IMR-90 (cell line): ENCODE measurements at regions not wholly inside any gene's neighbourhood (a gene's known extent, or its start where the extent isn't known, plus 50 kb on each side); places are given as distances from the start of the nearest gene placed in this dataset.

Experiments
- ATAC-seq: fragments of 200-7000 bp; cut with Tn5 transposase; 2 replicates; pipeline ENCODE4 v1.9.1; 2020; ENCODE audit warnings: low read depth, mild to moderate bottlenecking, moderate library complexity
- BruUV-seq: library from RNA; stranded (reverse); fragments of 400-500 nt; replicated peaks from 2 replicates; lab custom pipeline; 2021; lab: Mats Ljungman, UMichigan
- CTCF ChIA-PET: fragments of 300-600 bp; formaldehyde crosslinking; extraction: SDS; loops from one replicate; lab custom pipeline; 2021; ENCODE audit warnings: antibody characterized with exemption; lab: Yijun Ruan, JAX
- POLR2A ChIA-PET: fragments of 300-600 bp; sonication (Branson Sonifier 250); formaldehyde crosslinking; loops from one replicate; lab custom pipeline; 2022; ENCODE audit warnings: antibody characterized with exemption; ENCODE audit not compliant: unreplicated experiment; lab: Charles Lee
- DNase-seq: peaks from one replicate; pipeline ENCODE4 v3.0.0; 2013
- H2AFZ ChIP-seq: replicated peaks from 2 replicates; pipeline ENCODE3; 2013; ENCODE audit warnings: low read length, mild to moderate bottlenecking; ENCODE audit not compliant: poor library complexity
- H2AK5ac ChIP-seq: 2 replicates; pipeline ENCODE4 v1.6.1; 2013; ENCODE audit warnings: low read depth, low read length, inconsistent platforms
- H2AK9ac ChIP-seq: replicated peaks from 2 replicates; pipeline ENCODE3; 2013; ENCODE audit warnings: mild to moderate bottlenecking, low read depth, low read length, moderate library complexity; ENCODE audit not compliant: poor library complexity
- H2BK120ac ChIP-seq: 2 replicates; pipeline ENCODE4 v1.6.1; 2013; ENCODE audit warnings: low read depth, low read length, inconsistent platforms
- H2BK15ac ChIP-seq: 3 replicates; pipeline ENCODE4 v1.6.1; 2013; ENCODE audit warnings: low read depth, low read length, inconsistent platforms
- H2BK20ac ChIP-seq: 2 replicates; pipeline ENCODE4 v1.6.1; 2013; ENCODE audit warnings: low read depth, mild to moderate bottlenecking, inconsistent platforms, low read length, moderate library complexity
- H2BK5ac ChIP-seq: 2 replicates; pipeline ENCODE4 v1.6.1; 2013; ENCODE audit warnings: mild to moderate bottlenecking, low read depth, low read length, inconsistent platforms; ENCODE audit not compliant: poor library complexity, severe bottlenecking
- H3K14ac ChIP-seq: replicated peaks from 2 replicates; pipeline ENCODE4 v1.6.1; 2013; ENCODE audit warnings: low read depth, low read length, inconsistent platforms
- H3K18ac ChIP-seq: 2 replicates; pipeline ENCODE4 v1.6.1; 2013; ENCODE audit warnings: low read depth, low read length, control low read depth
- H3K23ac ChIP-seq: 2 replicates; pipeline ENCODE4 v1.6.1; 2013; ENCODE audit warnings: low read depth, low read length, inconsistent platforms
- H3K27ac ChIP-seq: 2 replicates; pipeline ENCODE4 v1.5.1; 2013; ENCODE audit warnings: mild to moderate bottlenecking, control low read depth, low read length; ENCODE audit not compliant: insufficient read depth
- H3K27me3 ChIP-seq: 2 replicates; pipeline ENCODE4 v1.6.1; 2013; ENCODE audit warnings: low read length; ENCODE audit not compliant: control insufficient read depth, insufficient read depth
- H3K36me3 ChIP-seq: 2 replicates; pipeline ENCODE4 v1.6.1; 2013; ENCODE audit warnings: low read length, mixed read lengths; ENCODE audit not compliant: control insufficient read depth, insufficient read depth
- H3K4ac ChIP-seq: 2 replicates; pipeline ENCODE4 v1.6.1; 2013; ENCODE audit warnings: low read depth, low read length, inconsistent platforms
- H3K4me1 ChIP-seq: 2 replicates; pipeline ENCODE4 v1.6.1; 2013; ENCODE audit warnings: low read length, mixed read lengths; ENCODE audit not compliant: control insufficient read depth, insufficient read depth
- H3K4me2 ChIP-seq: 2 replicates; pipeline ENCODE4 v1.6.1; 2013; ENCODE audit warnings: low read depth, mild to moderate bottlenecking, control low read depth, low read length, moderate library complexity
- H3K4me3 ChIP-seq: 2 replicates; pipeline ENCODE4 v1.5.1; 2013; ENCODE audit warnings: low read depth, mild to moderate bottlenecking, control low read depth, low read length, moderate library complexity; ENCODE audit not compliant: insufficient read depth
- H3K56ac ChIP-seq: 2 replicates; pipeline ENCODE4 v1.6.1; 2013; ENCODE audit warnings: low read length, inconsistent platforms; ENCODE audit not compliant: insufficient read depth; ENCODE audit errors: extremely low read depth
- H3K79me1 ChIP-seq, 2 experiments: 2 replicates each; pipeline ENCODE4 v1.6.1; 2013; ENCODE audit warnings: low read length in 2 of 2, inconsistent platforms in 1 of 2, low read depth in 1 of 2
- H3K9ac ChIP-seq: 2 replicates; pipeline ENCODE4 v1.6.1; 2013; ENCODE audit warnings: low read depth, low read length, control low read depth
- H3K9me1 ChIP-seq: 2 replicates; pipeline ENCODE4 v1.6.1; 2013; ENCODE audit warnings: low read length, inconsistent platforms; ENCODE audit not compliant: insufficient read depth
- H3K9me3 ChIP-seq: 2 replicates; pipeline ENCODE4 v1.6.1; 2013; ENCODE audit warnings: low read length; ENCODE audit not compliant: control insufficient read depth, insufficient read depth
- H4K20me1 ChIP-seq: 2 replicates; pipeline ENCODE4 v1.6.1; 2013; ENCODE audit warnings: low read length, inconsistent platforms; ENCODE audit not compliant: insufficient read depth
- H4K5ac ChIP-seq: 2 replicates; pipeline ENCODE4 v1.6.1; 2013; ENCODE audit warnings: mild to moderate bottlenecking, low read depth, low read length, control low read depth
- H4K8ac ChIP-seq, 2 experiments: 2 replicates each; pipeline ENCODE4 v1.6.1; 2013; ENCODE audit warnings: low read depth in 2 of 2, low read length in 2 of 2, control low read depth in 1 of 2, inconsistent platforms in 1 of 2
- H4K91ac ChIP-seq: 2 replicates; pipeline ENCODE4 v1.6.1; 2013; ENCODE audit warnings: low read depth, low read length, inconsistent platforms; ENCODE audit not compliant: insufficient read depth
- CEBPB ChIP-seq: IDR thresholded peaks from 2 replicates; pipeline ENCODE4 v1.6.1; 2012; ENCODE audit warnings: low read depth, low read length, improper control_type of control experiment
- CHD1 ChIP-seq: IDR thresholded peaks from 2 replicates; pipeline ENCODE4 v1.6.1; 2012; ENCODE audit warnings: low read depth, low read length, improper control_type of control experiment
- CTCF ChIP-seq: conservative IDR thresholded peaks from 2 replicates; pipeline ENCODE4 v1.5.1; 2012; ENCODE audit warnings: mild to moderate bottlenecking, low read depth, low read length, improper control_type of control experiment
- ELK1 ChIP-seq: fragments of 150-350 bp; IDR thresholded peaks from 2 replicates; pipeline ENCODE4 v1.6.1; 2016; ENCODE audit warnings: low read depth, mild to moderate bottlenecking, low read length, moderate library complexity, borderline replicate concordance
- FOS ChIP-seq: fragments of 150-350 bp; IDR thresholded peaks from 2 replicates; pipeline ENCODE4 v1.6.1; 2016; ENCODE audit warnings: low read depth, low read length
- MAFK ChIP-seq: IDR thresholded peaks from 2 replicates; pipeline ENCODE4 v1.6.1; 2012; ENCODE audit warnings: low read depth, low read length, improper control_type of control experiment
- MAZ ChIP-seq: IDR thresholded peaks from 2 replicates; pipeline ENCODE4 v1.6.1; 2012; ENCODE audit warnings: low read depth, mild to moderate bottlenecking, low read length, improper control_type of control experiment, moderate library complexity, borderline replicate concordance
- MXI1 ChIP-seq: IDR thresholded peaks from 2 replicates; pipeline ENCODE4 v1.6.1; 2012; ENCODE audit warnings: low read depth, mild to moderate bottlenecking, low read length, moderate library complexity, borderline replicate concordance
- NFE2L2 ChIP-seq: fragments of 150-350 bp; IDR thresholded peaks from 2 replicates; pipeline ENCODE4 v1.6.1; 2016; ENCODE audit warnings: low read depth, mild to moderate bottlenecking, low read length
- POLR2A ChIP-seq: IDR thresholded peaks from 2 replicates; pipeline ENCODE4 v1.6.1; 2012; ENCODE audit warnings: mild to moderate bottlenecking, low read depth, low read length
- RAD21 ChIP-seq: IDR thresholded peaks from 2 replicates; pipeline ENCODE4 v1.6.1; 2012; ENCODE audit warnings: low read length, improper control_type of control experiment
- RCOR1 ChIP-seq: IDR thresholded peaks from 2 replicates; pipeline ENCODE4 v1.6.1; 2012; ENCODE audit warnings: mild to moderate bottlenecking, low read length, improper control_type of control experiment; ENCODE audit not compliant: insufficient replicate concordance
- RFX5 ChIP-seq: IDR thresholded peaks from 2 replicates; pipeline ENCODE4 v1.8.0; 2012; ENCODE audit warnings: low read depth, mild to moderate bottlenecking, low read length, moderate library complexity
- SMC3 ChIP-seq: fragments of 150-350 bp; IDR thresholded peaks from 2 replicates; pipeline ENCODE4 v1.6.1; 2016; ENCODE audit warnings: low read depth, mild to moderate bottlenecking, antibody characterized with exemption, low read length, moderate library complexity
- USF2 ChIP-seq: fragments of 150-350 bp; IDR thresholded peaks from 2 replicates; pipeline ENCODE4 v1.6.1; 2017; ENCODE audit warnings: mild to moderate bottlenecking, antibody characterized with exemption, low read length, low read depth
- WGBS, 2 experiments: methylation state at CpG; one replicate each; pipeline versions ENCODE4 v1.1.5 to v1.1.7; 2013; ENCODE audit warnings: missing lambda C conversion rate in 2 of 2; ENCODE audit not compliant: insufficient read length in 1 of 2; ENCODE audit errors: extremely low coverage in 2 of 2; 5-methylcytosine and 5-hydroxymethylcytosine counted together
- dilution Hi-C: fragments of 300-500 bp; cut with HindIII; formaldehyde crosslinking; loops from one replicate; pipeline ENCODE4 v1.14.3; 2018; ENCODE audit warnings: low sequenced_read_pairs; ENCODE audit not compliant: unreplicated experiment
- in situ Hi-C: fragments of 300-500 bp; cut with MboI; formaldehyde crosslinking; loops from 3 replicates; pipeline ENCODE4 v1.14.3; 2019; ENCODE audit warnings: low sequenced_read_pairs, inconsistent platforms, mixed read lengths
- intact Hi-C: fragments of 100-400 bp; cut with micrococcal nuclease; formaldehyde crosslinking; loops from 2 replicates; pipeline ENCODE4 v1.10.0; 2022

- ATAC-seq, result no peak
- dilution Hi-C loops (no loop called here), in situ Hi-C loops (no loop called here), intact Hi-C loops (no loop called here)
- Histone ChIP-seq H3K14ac (no peak overlapping the region), H2AK9ac (no peak overlapping the region), H4K91ac (no peak overlapping the region), H3K4ac (no peak overlapping the region), H3K4me2 (no peak overlapping the region), H4K5ac (no peak overlapping the region), H3K56ac (no peak overlapping the region), H3K9me1 (no peaks in the 10 kb centered on the region), H2BK5ac (no peak overlapping the region), H2AK5ac (no peak overlapping the region), H3K18ac (no peak overlapping the region), H2BK120ac (no peak overlapping the region), H2BK15ac (no peak overlapping the region), H4K8ac (no peak overlapping the region), H2BK20ac (no peak overlapping the region), H2AFZ (no peak overlapping the region), H3K27ac (no peak overlapping the region), H3K23ac (no peak overlapping the region), H3K79me1 (no peaks in the 10 kb centered on the region), H4K20me1 (no peaks in the 10 kb centered on the region), H3K9ac (no peak overlapping the region), H3K36me3 (no peaks in the 10 kb centered on the region), H3K4me3 (no peak overlapping the region), H3K9me3 (no peaks in the 10 kb centered on the region), H3K4me1 (peaks cover 6% of the 10 kb centered on the region; the same call in 1 of the 2 replicates), H3K27me3 (peaks cover 4% of the 10 kb centered on the region)
- ChIA-PET CTCF (interaction anchor here (0.6 kb wide), 1 partner anchor 221 kb away, joined by 3 read pairs; no protein-coding TSS in a partner anchor), POLR2A (no interaction called here)
- no peak for DNase-seq
- TF ChIP-seq CEBPB (no peak), ELK1 (no peak), NFE2L2 (no peak), RFX5 (no peak), CTCF (no peak), MAFK (no peak), SMC3 (no peak), RAD21 (no peak), RCOR1 (no peak), FOS (no peak), CHD1 (no peak), MAZ (no peak), MXI1 (no peak), POLR2A (no peak), USF2 (no peak)
- 93% methylated on average over 2 of the region's 7 CpGs; no CpG with 5 or more reads in 1 of the 2 experiments for WGBS, 2 experiments
- BruUV-seq, result no TSS peak
These were observed 260.6 kb downstream of the BAMBI start for GRCh38 chr10:28937959-28938358.
